SU-DHL-6 (cell line): ENCODE measurements at regions not wholly inside any gene's neighbourhood (a gene's known extent, or its start where the extent isn't known, plus 50 kb on each side); places are given as distances from the start of the nearest gene placed in this dataset.

Experiments
- H2AFZ ChIP-seq: fragments of 200-600 bp; sonication (generic); 2 replicates; pipeline ENCODE4 v1.6.1; 2014; ENCODE audit warnings: low read depth, mild to moderate bottlenecking, moderate library complexity, mixed read lengths, antibody characterized with exemption, low read length; ENCODE audit not compliant: severe bottlenecking
- H3F3A ChIP-seq: fragments of 200-600 bp; shearing (Covaris generic); 2 replicates; pipeline ENCODE4 v1.6.0; 2016; ENCODE audit warnings: antibody characterized with exemption, mild to moderate bottlenecking; ENCODE audit not compliant: insufficient read depth
- H3K27ac ChIP-seq: fragments of 200-600 bp; sonication (generic); 2 replicates; pipeline ENCODE4 v1.5.1; 2016; ENCODE audit warnings: low read depth, mild to moderate bottlenecking, low read length, moderate library complexity, mixed read lengths
- H3K27me3 ChIP-seq: fragments of 200-600 bp; sonication (generic), shearing (Covaris generic); 2 replicates; pipeline ENCODE4 v1.6.0; 2014; ENCODE audit warnings: mild to moderate bottlenecking, low read length
- H3K36me3 ChIP-seq: fragments of 200-600 bp; sonication (generic); 2 replicates; pipeline ENCODE4 v1.6.1; 2014; ENCODE audit warnings: mild to moderate bottlenecking, low read length, mixed read lengths
- H3K4me2 ChIP-seq: fragments of 300-600, 200-600 bp; shearing (Covaris generic), sonication (generic); 2 replicates; pipeline ENCODE4 v1.6.0; 2014; ENCODE audit warnings: low read length, low read depth, mild to moderate bottlenecking; ENCODE audit not compliant: poor library complexity, severe bottlenecking
- H3K4me3 ChIP-seq: fragments of 200-600 bp; sonication (generic); 2 replicates; pipeline ENCODE4 v1.5.1; 2014; ENCODE audit warnings: antibody characterized with exemption, low read length, mild to moderate bottlenecking, mixed read lengths; ENCODE audit not compliant: insufficient read depth, poor library complexity, severe bottlenecking
- H3K79me2 ChIP-seq: fragments of 200-600 bp; sonication (generic); 2 replicates; pipeline ENCODE4 v1.6.1; 2014; ENCODE audit warnings: mild to moderate bottlenecking, low read length, moderate library complexity; ENCODE audit not compliant: insufficient read depth
- H3K9ac ChIP-seq: fragments of 200-600 bp; sonication (generic); 2 replicates; pipeline ENCODE4 v1.7.0; 2014; ENCODE audit warnings: mild to moderate bottlenecking, low read length
- H3K9me2 ChIP-seq: fragments of 200-600 bp; sonication (generic); replicated peaks from 2 replicates; pipeline ENCODE4 v1.6.1; 2014; ENCODE audit warnings: low read length; ENCODE audit not compliant: insufficient read depth
- H3K9me3 ChIP-seq: fragments of 200-600 bp; sonication (generic); 2 replicates; pipeline ENCODE4 v1.6.1; 2014; ENCODE audit warnings: low read length, mixed read lengths; ENCODE audit not compliant: insufficient read depth
- H4K20me1 ChIP-seq: fragments of 200-600 bp; sonication (generic); 2 replicates; pipeline ENCODE4 v1.6.1; 2014; ENCODE audit warnings: low read depth, mild to moderate bottlenecking, antibody characterized with exemption, low read length, moderate library complexity, mixed read lengths
- EZH2phosphoT487 ChIP-seq: fragments of 200-600 bp; sonication (generic), shearing (Covaris generic); conservative IDR thresholded peaks from 2 replicates; pipeline ENCODE4 v1.6.1; 2018; ENCODE audit warnings: mild to moderate bottlenecking, antibody characterized with exemption, low read length, moderate library complexity, mixed read lengths
- TF ChIP-seq, protein P1 (sequence below): fragments of 200-600 bp; sonication (generic); IDR thresholded peaks from one replicate; pipeline ENCODE4 v1.5.1; 2017; ENCODE audit warnings: antibody characterized with exemption, mild to moderate bottlenecking, low read length, moderate library complexity; ENCODE audit not compliant: insufficient read depth, poor library complexity, severe bottlenecking

GRCh38 chr3:89973156-89973555, 865.7 kb downstream of the EPHA3 start:
- Histone ChIP-seq H3K9me3 (no peaks in the 10 kb centered on the region), H4K20me1 (no peaks in the 10 kb centered on the region), H2AFZ (no peak overlapping the region), H3K36me3 (no peaks in the 10 kb centered on the region), H3K4me3 (no peak overlapping the region), H3F3A (no peaks in the 10 kb centered on the region), H3K4me2 (no peak overlapping the region), H3K79me2 (no peaks in the 10 kb centered on the region), H3K9ac (no peak overlapping the region), H3K9me2 (no peaks in the 10 kb centered on the region), H3K27me3 (no peaks in the 10 kb centered on the region), H3K27ac (no peak overlapping the region)
- TF ChIP-seq, protein P1, sequence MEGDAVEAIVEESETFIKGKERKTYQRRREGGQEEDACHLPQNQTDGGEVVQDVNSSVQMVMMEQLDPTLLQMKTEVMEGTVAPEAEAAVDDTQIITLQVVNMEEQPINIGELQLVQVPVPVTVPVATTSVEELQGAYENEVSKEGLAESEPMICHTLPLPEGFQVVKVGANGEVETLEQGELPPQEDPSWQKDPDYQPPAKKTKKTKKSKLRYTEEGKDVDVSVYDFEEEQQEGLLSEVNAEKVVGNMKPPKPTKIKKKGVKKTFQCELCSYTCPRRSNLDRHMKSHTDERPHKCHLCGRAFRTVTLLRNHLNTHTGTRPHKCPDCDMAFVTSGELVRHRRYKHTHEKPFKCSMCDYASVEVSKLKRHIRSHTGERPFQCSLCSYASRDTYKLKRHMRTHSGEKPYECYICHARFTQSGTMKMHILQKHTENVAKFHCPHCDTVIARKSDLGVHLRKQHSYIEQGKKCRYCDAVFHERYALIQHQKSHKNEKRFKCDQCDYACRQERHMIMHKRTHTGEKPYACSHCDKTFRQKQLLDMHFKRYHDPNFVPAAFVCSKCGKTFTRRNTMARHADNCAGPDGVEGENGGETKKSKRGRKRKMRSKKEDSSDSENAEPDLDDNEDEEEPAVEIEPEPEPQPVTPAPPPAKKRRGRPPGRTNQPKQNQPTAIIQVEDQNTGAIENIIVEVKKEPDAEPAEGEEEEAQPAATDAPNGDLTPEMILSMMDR: no peak
- TF ChIP-seq EZH2phosphoT487: no peak

GRCh38 chr3:89974903-89975519, 867.6 kb downstream of the EPHA3 start:
- Histone ChIP-seq H3K4me3 (no peak overlapping the region), H3K27me3 (no peaks in the 10 kb centered on the region), H3K9me2 (no peaks in the 10 kb centered on the region), H3F3A (no peaks in the 10 kb centered on the region), H4K20me1 (no peaks in the 10 kb centered on the region), H3K9me3 (no peaks in the 10 kb centered on the region), H3K27ac (no peak overlapping the region), H3K79me2 (no peaks in the 10 kb centered on the region), H3K9ac (no peak overlapping the region), H3K4me2 (no peak overlapping the region), H3K36me3 (no peaks in the 10 kb centered on the region), H2AFZ (no peak overlapping the region)
- no peak for TF ChIP-seq EZH2phosphoT487
- TF ChIP-seq, protein P1: no peak

- Histone ChIP-seq H3K9ac (no peak overlapping the region), H3K4me2 (no peak overlapping the region), H3K27me3 (no peaks in the 10 kb centered on the region), H3K27ac (no peak overlapping the region), H3K36me3 (no peaks in the 10 kb centered on the region), H3K79me2 (no peaks in the 10 kb centered on the region), H3F3A (no peaks in the 10 kb centered on the region), H2AFZ (no peak overlapping the region), H3K9me3 (no peaks in the 10 kb centered on the region), H3K9me2 (no peaks in the 10 kb centered on the region), H4K20me1 (no peaks in the 10 kb centered on the region), H3K4me3 (no peak overlapping the region)
- TF ChIP-seq EZH2phosphoT487: no peak
- TF ChIP-seq, protein P1: no peak
Observed at GRCh38 chr3:89983449-89983848, 876.0 kb downstream of the EPHA3 start.
